ENCODE measurements at regions not wholly inside any gene's neighbourhood (a gene's known extent, or its start where the extent isn't known, plus 50 kb on each side); places are given as distances from the start of the nearest gene placed in this dataset.
"Not testable (repeated sequence)": the region's sequence is repeated elsewhere in the genome, so short reads cannot be mapped to it uniquely, and the experiment has no call there.

DNA sequence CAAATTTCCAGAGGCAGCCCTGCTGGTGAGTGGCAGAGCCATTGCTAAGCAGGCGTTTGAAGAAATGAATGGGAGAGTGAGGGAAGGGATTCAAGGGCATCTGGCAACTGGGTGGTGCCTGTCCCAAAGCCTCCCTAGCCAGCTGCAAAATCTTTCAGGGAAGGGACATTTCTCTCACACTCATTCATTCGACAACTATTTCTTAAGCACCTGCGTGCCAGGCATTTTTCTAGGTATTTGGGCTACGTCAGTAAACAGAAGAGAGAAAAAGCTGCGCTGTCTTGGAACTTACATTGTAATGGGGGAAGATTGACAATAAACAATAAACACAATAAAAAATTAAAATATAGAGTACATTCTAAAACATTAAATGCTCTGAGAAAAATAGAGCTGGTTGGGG is 301.9 kb upstream of the USP24 start:
- DNase-seq = no peak

DNA sequence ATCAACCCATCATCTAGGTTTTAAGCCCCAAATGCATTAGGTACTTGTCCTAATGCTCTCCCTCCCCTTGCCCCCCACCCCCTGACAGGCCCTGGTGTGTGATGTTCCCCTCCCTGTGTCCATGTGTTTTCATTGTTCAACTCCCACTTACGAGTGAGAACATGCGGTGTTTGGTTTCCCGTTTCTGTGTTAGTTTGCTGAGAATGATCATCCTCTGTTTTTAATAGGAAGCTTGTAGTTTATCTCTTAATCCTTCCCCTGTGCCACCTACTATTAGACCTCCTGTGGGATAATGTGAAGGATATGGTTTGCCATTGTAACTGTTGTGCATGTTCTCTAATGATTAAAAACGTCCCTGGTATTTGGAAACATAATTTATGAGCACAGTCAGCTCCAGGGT is 299.4 kb upstream of the USP24 start:
- not testable (repeated sequence) for DNase-seq

DNA sequence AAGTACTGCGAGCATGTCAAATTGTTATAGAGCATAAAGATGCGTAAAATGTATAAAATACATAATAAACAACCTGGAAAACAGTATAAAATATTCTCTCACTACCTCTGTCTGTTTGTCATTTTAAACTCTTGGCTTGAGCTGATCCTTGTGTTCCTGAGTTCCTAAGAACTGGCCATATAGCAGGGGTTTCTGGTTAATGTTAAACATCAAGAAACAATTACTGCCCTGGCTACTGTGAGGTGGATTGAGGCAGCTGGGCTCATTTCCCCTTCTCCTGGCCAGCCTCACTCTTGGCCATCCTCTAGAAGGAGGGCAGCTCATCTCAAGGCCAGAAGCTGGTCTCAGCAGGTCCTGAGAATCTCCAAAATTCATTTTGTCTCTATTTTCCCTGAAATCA is 297.3 kb upstream of the USP24 start:
- DNase-seq = no peak

DNA sequence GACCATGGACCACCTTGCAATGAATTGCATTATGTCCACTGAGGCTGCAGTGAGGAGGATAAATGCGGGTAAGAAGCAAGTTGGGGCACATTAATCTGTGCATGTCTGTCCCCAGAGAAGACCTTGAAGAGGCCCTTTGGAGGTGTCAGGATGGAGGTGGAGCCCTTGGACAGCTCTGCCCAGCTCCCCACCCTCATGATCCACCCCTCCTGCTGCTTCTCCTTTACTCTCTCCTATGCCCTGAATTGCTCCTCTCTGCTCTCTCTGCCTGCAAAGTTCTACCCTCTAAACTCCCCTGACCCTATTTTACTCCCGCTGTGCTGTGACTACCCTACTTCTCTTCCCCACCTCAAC is 292.4 kb upstream of the USP24 start:
- DNase-seq = no peak

DNA sequence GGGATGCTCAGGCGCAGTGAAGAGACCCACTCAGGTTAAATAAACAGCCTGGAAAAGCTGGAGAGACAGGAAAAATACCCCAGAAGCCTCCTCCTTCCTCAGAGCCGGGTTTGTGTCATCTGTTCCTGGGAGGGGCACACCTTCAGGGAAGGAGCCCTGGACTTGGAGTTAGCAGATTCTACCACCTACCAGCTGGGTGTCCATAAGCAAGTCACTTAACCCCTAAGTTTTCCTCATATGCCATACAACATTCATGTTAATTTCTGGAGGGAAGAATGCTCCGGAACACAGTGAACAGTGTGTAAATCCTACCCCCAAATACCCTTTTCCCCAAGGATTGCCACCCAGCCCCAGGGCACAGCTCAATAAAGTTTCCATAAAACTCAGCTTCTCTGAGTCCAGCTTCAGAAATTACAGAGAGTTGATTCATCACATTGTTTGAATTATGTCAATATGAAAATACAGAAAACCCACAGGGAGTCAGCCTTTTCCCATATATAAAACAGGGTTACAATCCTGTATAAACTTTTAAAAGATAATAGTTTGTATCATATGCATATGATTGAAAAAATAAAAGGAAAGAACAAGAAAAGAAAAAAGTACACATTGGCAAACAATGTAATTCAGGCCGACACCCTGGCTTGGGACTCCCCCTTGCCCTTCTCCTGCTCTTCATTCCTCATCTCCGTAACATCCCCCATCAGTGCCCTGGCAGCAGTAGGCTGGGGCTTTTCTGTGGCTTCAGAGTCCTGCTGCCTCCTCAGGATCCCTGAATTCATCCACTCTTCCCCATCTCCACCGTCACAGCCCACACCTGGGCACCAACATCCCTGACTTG is 291.8 kb upstream of the USP24 start:
- no peak for DNase-seq

DNA sequence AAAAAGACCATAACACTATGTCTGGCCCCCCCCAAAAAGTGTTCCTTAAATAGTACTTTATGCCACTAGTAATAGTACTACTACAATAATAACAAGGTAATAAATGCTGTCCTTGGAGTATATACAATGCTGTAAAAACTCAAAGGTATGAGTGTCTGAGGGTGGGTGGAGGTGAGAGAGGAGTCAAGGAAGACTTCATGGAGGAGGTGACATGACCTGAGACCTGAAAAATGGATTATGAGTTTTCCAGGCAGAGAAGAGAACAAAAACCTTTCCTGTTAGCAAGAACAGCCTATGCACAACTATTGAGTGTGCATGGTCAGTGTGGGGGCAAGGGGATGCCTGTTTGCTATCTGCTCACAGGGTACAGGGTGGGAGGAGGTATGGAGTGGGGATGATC is 290.2 kb upstream of the USP24 start:
- no peak for DNase-seq

DNA sequence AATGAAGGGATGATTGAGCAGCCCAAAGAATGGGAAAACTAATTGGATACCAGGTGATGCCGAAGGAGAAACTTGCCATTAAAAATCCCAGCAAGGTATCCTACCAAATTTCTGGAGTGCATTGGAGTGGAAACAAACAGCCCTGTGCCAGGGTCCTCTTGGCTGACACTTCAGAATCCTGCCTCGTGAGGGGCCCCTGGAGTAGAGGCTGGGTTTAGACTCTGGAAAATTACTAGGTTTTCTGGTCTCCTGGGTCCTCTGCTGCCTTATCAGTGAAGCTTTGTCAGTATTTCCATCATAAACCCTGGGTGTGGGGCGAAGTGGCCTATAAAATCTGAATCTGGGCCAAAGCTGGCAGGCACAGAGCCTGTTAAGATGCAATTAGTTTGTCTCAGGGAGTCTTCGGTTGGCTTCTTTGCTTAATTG is 289.2 kb upstream of the USP24 start:
- DNase-seq = no peak

DNA sequence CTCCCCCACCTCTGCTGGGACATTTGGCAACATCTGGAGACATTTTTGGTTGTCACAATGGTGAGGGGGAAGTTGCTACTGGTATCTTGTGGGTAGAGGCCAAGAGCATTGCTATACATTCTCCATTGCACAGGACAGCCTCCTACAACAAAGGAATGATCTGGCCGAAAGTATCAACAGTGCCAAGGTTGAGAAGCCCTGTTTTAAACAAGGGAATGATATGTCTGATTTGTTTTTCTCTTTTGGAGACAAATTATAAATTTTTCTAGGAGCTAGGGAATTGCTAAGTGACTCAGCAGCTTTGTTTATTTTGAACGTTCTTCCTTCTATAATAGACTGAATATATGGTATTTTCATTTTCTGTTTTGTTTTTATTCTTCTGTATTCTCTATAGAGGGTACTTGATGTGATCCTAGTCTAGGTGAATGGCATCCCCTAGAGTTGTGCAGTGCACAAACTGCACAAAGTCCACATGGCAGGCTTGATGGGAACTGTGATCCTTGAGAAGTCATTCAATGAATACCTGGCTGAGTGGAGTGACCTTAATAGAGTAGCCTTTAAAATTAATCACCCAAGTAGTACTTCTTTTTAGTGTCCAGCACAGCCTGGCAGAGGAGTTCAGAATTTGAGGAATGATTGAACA is 288.6 kb upstream of the USP24 start:
- no peak for DNase-seq

DNA sequence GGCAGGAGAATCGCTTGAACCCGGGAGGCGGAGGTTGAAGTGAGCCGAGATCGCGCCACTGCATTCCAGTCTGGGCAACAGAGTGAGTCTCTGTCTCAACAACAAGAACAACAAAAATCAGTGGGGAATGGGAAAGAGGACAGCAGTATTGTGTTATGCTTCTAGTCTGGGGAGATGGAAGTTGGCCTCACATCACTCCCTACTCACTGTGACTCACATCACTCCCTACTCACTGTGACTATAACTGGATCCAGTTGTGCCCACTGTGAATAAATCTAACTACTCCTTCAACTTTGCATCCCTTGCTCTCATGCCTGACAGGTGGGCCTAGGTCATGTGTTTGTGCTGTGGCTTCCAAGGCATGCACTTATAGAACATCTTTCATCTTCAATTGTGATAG is 285.4 kb upstream of the USP24 start:
- no peak for DNase-seq

DNA sequence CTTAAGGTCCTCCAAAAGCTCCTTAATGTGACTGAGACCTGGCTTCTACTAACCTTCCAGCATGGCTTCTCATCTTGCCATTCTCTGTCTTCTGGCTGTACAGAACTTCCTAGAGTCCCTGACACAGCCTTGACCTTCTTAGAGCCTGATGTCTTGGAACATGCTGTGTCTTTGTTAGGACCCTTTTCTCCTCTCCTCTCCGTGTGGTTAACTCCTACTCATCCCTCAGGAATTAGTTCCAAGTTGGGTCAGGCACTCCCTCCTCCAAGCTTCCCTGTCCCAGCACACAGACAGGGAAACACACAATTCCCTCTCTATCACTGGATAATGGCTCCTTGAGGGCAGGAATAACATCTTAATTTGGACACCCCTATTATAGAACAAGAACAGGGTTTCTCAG is 275.4 kb upstream of the USP24 start:
- no peak for DNase-seq

DNA sequence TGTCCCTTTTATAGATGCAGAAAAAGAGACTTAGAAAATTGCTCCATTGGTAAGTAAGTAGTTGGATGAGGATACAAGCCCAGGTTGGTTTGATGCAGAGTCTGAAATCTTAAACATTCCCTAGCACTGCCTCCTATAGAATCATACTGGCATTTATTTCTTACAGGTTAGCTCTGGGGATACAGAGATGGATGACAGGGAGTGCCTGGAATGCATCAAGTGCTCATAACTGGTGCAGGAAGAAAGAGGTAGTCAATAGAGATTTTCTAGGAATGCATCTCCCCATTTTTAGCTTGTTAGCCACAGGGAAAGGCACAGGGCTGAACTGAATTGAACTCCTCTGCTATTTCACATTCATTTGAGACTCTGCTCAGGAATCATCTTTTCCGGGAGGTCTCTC is 269.0 kb upstream of the USP24 start:
- no peak for DNase-seq

DNA sequence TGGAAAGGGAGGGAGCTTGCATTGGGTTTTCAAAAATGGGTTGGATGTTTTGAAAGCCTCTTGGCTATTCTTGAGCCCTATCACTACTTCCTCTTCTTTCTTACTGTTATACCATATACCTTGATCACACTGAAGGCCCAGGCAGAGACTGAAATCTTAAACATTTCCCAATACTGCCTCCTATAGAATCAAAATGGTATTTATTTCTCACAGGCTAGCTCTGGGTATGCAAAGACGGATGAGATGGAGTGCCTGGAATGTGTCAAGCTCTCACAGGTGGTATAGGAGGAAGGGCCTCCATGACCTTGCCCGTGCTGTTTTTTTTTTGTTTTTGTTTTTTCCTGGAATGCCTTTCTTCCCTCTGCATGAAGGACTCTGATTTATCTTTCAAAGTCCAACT is 268.4 kb upstream of the USP24 start:
- no peak for DNase-seq

DNA sequence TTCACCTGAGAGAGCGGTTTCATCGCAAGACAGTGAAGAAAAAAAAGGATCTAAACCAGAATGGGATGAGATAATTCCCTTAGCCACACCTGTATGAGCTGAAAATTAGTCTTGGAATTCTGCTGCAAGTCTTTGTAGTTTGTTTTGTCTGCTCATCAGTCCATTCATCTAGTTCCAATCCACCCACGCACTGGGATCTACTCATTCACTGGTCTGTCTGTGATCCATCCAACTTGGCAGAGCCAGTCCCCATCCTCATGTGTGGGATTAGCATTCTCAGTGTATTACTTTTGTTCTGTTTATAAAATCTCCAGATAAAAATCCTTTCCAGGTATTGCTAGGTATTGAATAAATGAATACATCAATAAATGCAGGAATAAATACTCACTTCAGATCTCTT is 266.5 kb upstream of the USP24 start:
- no peak for DNase-seq

DNA sequence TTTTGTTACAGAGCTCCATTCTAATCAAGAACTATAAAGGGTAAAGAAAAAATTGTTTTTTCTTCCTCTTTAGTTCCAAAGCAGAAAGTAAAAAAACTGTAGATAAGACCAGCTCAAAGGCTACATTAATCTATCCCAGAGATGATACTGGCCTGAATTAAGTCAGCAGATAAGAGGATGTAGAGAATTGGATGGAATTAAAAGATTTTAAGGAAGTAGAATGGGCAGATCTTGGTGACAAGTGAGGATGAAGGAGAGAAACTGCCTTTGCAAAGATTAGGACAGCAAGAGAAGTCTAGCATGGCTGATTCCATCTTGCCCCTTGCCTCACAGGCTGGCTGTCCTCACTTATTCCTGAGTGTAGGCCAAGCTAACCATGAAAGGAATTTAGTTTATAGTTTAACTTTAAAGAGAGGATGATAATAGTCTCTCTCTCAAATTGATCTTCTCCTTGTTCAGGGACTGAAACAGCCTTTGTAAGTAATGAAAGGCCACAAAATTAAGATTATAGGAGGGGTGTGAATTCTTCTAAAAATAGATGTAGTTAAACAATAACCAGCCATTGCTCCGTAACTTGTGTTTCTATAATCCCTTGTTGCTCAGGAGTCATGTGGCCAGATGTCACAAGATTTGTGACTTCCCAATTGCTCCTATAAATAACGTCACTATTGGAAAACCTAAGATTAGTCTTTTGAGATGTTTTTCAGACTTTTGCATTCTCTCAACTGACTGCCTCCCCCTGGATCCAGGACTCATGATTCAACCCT is 265.0 kb upstream of the USP24 start:
- DNase-seq = no peak

DNA sequence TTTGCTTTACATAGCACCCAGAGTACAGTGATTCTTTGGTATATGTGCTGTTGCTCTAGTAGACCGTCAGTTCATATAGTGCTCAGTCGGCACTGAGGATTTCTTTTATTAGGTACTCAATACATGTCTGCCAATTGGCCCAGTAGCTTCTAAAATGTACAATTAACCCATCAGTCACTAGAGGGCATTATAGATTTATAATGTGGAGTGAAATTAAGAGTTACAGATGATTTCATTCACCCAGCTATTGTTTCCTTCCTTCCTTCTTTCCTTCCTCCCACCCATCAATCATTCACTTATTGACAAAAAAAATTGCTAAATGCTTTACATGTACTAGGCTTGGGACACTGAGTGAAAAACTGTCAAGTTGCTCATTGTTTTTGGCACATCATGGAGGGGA is 263.6 kb upstream of the USP24 start:
- no peak for DNase-seq

DNA sequence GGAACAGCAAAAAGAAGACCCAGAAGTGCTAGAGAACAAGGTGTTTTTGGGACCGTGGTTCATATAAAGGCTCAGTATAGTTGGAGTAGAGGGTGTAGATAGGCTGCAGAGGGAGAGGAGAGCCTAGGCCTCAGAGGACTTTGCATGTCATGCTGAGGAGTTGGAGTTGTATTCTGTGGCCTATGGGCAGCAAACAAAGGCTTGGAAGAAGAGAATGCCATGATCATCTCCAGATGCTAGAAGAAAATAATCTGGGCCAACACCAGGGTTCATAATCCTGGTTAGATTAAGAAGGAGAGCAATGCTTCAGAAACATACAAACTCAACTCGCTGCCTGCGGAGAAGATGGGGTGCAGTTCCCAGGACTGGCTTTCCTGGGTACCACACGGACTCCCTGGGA is 262.8 kb upstream of the USP24 start:
- no peak for DNase-seq

DNA sequence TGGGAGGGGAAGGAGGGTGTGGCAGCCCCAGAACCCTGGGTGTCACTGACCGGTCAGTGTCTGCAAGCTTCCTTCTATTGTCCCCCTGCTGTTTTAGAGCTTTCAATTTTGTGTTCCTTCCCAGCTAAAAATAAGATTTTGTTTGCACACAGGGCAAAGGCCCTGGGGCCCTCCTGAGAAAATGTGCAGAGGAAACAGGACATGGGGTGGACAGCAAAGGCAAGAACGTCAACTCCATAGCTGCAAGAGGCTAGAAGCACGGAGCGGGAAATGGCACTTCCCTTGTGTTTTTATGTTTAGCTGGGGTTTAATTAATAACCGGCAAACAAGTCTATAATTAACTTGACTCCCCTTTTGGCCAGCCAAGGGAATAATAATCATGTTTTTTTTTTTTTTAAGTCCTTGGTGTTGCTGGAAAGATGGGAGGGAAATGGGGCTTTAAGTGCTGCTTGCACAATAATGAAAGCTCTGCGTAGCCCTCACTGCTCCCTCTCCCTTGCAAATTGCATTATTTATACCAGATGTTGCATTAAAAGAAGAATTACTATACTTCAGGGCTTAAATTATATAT is 261.4 kb upstream of the USP24 start:
- DNase-seq = no peak

DNA sequence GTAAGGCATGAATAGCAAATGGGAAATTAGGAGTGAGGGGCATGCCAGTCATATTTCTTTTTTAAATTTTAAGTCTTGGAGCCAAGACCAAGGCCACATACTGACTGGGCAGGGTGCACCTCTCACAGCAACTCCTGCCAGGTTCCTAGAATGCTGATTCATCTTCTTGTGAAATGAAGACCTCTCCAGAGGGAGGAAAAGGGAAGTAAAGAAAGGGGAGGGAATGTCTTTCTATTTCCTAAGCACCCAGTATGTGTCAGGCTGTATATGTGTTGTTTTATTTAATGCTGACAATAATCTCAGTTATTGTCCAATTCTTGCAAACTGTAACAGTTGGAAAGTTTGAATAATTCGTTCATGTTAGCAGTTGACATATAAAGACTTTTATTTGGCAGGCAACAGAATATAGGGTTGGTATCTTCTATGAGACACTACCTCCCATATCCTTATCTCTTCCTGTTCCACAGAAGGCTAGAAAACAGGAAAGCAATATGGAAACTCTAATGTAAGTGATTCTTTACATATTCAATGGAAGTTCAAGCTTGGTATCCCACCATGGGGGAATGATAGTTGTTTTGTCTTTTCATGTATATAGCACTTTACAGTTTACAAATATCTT is 259.1 kb upstream of the USP24 start:
- no peak for DNase-seq

DNA sequence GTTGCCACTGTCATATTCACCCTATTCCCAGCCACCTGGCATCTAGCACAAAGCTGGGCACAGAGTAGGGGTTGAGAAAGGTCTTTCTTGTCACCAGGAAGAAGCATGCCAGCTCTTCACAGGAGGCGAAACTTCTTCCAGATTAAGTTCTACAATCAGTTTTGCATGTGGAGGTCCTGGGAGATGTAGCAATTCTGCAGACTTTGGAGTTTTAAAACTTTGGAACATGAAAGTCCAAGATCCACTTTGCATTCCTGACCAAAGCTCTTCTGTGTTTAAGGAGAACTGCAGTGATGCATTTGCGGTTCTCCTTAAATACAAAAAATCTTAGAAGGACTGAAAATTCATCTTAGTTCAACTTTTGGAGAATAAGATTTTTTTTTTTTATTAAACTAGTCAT is 258.5 kb upstream of the USP24 start:
- no peak for DNase-seq

DNA sequence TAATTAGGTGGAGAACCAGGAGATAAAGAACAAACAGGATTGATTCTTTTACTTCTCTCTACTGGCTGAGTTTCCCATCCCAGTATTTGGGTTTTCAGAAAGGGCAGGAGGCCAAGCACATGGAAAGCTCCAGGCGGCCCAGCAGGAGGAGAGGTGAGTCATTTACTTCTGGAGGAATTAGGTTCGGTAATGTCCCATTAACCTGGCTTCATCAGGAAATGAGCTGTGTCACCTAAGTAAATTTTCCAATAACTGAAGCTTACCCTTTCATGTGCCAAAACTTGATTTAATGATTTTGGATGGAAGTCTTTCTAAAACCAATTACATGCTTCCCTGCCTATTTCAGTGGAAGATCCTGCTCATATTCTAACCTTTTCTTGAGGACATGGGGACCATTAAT is 257.6 kb upstream of the USP24 start:
- no peak for DNase-seq

DNA sequence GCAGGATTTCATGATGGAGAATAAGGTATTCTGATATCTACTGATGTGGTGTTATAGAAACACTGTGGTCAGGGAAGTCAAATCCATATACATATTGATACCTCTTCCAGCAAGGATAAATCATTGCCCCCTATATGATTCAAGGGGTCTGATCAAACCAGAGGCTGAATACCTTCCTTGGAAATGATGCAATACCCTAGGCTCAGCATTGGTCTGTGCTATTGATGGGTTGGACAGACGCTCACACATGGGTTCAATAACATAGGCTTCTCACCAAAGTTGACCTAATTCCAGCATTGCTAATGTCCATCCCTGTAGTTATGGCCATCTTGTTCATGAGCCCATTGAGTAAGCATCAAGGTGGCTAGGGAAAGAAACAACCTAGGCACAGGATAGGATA is 257.0 kb upstream of the USP24 start:
- no peak for DNase-seq

DNA sequence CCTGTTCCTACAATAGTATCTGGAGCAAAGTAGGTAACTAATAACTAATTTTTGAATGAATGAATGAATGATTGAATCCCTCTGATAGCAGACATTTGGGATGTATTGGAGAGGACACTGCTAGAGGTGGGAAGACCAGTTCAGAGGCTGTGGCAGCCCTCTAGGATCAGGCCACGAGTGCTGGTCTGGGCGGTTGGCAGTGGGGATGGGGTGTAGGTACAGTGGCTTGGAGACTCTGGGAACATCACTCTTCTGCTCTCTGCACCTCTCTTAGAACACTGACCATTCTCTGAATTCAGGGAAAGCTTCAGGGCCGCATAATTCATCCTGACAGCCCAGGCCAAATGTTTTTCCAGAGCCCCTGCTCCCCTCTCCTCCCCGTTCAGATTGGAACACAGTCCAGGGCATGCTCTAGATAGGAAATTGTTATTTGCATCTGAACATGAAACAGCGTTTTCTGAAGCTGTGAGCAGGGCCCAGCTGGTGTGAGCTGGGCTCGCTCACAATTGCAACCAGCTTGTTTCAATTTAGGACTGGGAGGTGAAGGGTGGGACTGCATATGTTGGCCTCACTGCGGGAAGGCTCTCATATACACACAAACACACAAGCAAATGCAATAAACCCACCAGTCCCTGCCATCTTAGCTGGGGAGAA is 253.1 kb upstream of the USP24 start:
- no peak for DNase-seq

DNA sequence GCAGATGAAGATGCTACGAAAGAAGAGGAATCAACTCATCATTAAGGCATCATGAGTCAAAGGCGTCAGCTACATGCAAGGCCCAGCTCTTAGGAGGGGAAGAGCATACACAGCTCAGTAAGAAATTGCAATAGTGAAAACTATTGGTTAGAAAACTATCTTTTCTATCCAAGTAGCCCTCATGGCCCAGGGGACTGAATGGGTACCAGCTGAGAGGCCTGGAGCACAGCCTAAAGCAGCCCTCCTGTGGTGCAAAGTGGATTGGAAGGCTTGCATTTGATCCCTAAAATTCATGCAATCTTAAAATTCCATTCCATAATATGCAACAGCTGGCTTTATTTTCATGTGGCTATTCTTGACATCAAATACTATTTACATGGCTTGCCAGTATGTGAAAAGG is 251.8 kb upstream of the USP24 start:
- no peak for DNase-seq

Data from stimulated activated CD4-positive, alpha-beta T cell treated with anti-CD3 and anti-CD28 coated beads, Interleukin-2, amount 100 ng/mL, for 24 hours (primary cell).